ENCODE measurements at regions not wholly inside any gene's neighbourhood (a gene's known extent, or its start where the extent isn't known, plus 50 kb on each side); places are given as distances from the start of the nearest gene placed in this dataset.
A peak's percentile ranks its signal among the peaks of the same experiment; 100 is the strongest.
"Not testable (repeated sequence)": the region's sequence is repeated elsewhere in the genome, so short reads cannot be mapped to it uniquely, and the experiment has no call there.

DNA sequence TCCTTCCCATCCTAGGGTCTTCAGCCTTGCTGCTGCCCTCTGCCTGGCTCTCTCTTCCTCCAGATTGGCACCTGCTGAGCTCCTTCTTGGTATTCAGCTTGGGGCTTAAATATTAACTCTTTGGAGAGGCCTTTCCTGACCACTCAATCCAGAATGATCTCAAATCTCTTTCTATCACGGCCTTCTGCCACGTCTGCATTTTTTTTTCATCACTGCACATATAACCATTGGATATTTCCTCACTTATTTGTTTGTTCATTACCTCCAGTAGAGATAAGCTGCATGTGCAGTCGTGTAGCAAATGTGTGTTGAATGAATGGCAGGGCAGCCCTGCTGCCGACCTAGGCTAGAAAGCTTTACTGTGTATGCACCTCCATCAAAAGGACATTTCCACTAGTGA, 51.6 kb upstream of the MPP7 start:
- no peak for DNase-seq

- DNase-seq: no peak
Observed at GRCh38 chr10:28355376-28355775, 52.5 kb upstream of the MPP7 start.

DNA sequence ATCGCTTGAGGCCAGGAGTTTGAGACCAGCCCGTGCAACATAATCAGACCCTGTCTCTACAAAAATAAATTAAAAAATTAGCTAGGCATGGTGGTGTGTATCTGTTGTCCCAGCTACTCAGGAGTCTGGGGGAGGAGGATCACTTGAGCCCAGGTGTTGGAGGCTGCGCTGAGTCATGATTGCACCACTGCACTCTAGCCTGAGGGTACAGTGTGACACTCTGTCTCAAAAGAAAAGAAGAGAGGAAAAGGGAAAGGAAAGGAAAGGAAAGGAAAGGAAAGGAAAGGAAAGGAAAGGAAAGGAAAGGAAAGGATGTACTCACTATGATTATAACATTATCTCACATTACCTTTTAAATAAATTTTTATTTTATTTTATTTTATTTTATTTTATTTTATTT, 56.5 kb upstream of the MPP7 start:
- DNase-seq: no peak

- no peak for DNase-seq
Observed at GRCh38 chr10:28360175-28360574, 57.3 kb upstream of the MPP7 start.

DNA sequence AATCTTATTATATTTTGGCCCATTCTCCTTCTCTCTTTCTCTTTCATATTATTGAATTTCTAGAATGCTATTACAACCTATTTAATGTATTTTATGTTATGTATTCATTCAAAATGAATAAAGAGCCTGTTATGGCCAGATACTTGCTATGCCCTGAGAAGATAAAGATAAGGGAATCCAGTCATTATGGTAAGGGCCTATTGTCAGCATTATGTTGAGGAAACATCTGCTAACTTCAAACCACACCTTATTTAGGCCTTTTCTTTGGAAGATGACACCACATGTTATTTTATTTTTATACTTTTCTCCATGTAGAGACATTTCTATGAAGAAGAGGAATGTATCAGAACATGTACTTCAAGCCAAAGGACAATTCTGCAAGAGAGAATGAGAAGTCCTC, 60.5 kb upstream of the MPP7 start:
- no peak for DNase-seq

DNA sequence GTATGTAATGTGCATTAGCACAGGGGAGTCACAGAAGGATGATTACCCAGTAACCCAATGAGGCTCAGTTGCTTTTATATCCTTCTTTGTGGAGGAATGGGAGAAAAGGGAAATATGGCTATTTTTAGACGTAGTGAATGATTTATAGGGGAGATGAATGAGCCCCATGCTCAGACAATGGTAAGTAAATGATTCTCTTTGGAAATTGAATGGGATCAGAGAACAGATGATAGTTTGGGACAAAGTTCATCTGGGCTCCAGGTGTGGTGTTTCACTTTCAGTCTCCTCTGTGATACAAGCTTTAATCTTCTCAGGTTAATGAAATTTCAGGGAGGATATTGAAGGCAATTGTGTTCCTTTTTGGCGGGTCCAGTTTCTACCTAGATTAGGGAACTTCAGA, 63.0 kb upstream of the MPP7 start:
- no peak for DNase-seq

- DNase-seq: no peak
Observed at GRCh38 chr10:28366994-28367393, 64.1 kb upstream of the MPP7 start.

DNA sequence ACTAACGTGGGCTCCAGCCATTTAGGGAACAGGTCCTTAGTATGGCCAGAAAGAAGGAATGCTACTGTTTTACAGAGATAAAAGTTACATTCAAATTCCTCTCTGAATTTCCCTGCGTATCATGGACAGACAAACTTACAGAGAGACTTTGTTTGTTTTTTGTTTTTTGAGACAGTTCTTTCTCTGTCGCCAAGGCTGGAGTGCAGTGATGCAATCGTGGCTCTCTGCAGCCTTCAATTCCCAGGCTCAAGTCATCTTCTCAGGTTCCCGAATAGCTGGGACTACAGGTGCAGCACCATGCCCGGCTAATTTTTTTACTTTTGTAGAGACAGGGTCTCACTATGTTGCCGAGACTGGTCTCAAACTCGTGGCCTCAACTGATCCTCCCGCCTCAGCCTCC, 64.5 kb upstream of the MPP7 start:
- no peak for DNase-seq

DNA sequence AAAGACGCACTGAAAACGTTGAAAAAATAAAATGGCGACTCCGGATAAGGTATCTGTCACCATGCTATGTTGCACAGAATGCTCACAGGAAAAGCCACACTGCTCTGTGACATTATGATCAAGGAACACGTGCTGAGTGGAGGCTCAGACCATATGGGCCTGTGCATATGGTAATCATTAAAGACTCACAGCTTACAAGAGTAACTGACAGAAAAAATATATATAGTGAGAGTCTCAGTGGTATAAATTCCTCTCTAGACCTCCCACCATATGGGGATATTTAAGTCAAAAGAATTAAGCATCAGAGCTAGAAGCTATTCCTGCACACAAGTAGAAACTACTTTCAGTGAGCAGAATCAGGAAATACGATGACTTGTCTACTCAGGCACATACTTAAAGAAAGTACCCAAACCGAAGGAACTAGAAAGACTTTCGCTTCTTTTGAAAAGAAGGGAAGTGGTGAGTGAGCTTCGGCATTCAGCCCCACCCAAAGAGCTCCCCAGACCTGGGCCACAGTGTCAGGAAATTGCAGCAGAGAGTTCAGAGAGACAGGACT, 65.1 kb upstream of the MPP7 start:
- no peak for DNase-seq

DNA sequence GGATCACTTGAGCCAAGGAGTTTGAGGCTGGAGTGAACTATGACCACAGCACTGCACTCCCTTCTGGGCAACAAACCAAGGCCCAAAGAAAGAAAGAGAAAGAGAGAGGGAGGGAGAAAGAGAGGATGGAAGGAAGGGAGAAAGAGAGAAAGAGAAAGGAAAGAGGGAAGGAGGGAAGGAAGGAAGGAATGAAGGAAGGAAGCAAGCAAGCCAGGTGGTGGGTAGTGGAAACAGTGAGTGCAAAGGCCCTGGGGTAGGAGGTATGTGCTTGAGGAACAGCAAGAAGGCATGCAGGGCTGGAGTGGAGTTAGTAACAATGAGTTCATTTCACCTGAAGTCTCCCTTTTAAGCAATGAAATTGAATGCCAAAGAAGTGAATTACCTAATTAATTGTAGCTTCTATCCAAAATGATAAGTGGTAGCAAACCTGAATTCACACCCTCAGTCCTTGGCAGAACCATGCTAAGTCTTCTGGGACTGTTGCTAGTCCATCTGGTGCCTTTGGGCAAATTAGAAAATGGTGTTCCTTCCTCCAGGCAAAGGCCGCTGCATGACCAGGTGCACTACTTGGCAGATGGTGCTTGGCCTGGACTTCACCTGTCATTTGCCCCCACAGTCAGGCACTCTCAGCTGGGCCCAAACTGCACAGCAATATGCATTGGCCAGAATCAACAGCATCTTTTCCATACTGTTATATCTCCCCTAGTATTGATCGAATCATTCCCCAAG, 67.4 kb upstream of the MPP7 start:
- no peak for DNase-seq

- not testable (repeated sequence) for DNase-seq
Observed at GRCh38 chr10:28371638-28372037, 68.8 kb upstream of the MPP7 start.

GRCh38 chr10:28374036-28374435, 71.2 kb upstream of the MPP7 start:
- DNase-seq: no peak

- no peak for DNase-seq
Observed at GRCh38 chr10:28375399-28376354, 72.8 kb upstream of the MPP7 start.

DNA sequence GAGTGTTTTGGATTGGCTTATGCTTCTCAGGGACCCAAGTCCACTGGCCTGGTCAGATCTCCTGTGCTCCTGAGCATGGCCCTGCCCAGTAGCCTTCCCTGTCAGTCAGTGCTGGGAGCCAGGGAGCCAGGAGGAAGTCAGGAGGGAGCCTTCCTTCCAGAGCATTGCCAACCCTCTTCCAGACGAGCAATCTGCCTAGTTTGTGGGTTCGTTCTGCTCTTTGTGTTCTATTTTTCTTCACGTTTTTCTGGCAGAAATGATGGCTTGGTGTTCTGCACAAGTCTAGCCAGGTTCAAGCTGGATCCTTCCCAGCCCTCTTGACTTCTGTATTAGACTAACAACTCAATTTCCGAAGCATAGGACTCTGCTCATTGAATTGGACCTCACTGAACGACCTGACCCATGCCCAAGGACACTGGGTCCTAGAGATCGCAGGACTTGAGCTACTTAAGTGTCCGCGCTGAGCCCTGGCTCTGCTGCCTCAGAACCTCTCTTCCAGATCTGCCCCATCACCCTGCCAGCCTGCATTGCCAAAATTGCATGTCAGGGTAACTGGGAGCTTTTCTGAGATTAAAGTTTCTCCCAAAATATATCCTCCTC, 76.2 kb upstream of the MPP7 start:
- DNase-seq: no peak

- DNase-seq: no peak
Observed at GRCh38 chr10:28381466-28381865, 78.6 kb upstream of the MPP7 start.

DNA sequence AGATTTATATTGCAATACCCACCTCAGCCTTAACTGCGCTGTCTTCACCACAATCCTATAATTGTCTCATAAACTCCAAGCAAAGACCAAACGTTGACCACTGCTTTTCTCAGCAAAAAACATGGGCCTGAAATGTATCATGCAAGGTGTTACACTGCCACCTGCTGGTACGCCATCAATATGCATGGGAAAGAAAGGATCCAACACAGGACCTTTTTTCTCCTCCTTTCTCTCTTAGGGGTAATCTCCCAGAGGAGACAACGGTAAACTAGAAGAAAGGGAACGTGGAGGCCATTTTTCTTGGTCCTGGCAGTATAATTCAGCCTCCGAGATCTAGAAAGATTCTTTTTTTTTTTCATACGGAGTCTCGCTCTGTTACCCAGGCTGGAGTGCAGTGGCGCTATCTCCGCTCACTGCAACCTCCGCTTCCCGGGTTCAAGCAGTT, 79.1 kb upstream of the MPP7 start:
- peak; percentile 64 to 81 for DNase-seq

DNA sequence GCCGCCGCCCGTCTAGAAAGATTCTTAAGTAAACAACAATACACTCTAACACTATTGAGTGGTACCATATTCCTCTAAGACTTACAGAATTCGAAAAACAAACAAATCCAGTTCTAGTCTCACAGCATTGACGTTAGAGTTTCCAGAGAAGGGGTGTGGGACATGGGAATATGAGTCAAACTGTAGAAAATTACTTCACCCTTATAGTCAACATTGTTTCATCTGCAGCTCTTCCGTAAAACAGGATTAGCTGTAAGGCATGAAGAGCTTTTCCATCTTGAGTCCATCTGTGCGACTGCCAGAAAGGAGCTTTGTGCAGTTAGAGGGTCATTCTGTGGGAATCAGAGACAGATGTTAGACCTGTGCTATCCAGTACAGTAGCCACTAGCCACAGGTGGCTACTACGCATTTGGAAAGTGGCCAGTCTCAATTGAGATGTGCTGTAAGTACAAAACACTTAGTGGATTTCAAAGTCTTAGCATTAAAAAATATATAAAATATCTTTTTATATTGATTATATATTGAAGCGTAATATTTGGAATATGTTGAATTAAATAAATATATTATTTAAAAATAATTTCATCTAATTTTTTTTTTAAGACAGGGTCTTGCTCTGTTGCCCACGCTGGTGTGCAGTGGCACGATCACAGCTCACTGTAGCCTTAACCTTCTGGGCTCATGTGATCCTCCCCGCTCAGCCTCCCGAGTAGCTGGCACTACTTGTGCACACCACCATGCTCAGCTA, 79.8 kb upstream of the MPP7 start:
- no peak for DNase-seq

- no peak for DNase-seq
Observed at GRCh38 chr10:28384557-28384956, 81.7 kb upstream of the MPP7 start.

DNA sequence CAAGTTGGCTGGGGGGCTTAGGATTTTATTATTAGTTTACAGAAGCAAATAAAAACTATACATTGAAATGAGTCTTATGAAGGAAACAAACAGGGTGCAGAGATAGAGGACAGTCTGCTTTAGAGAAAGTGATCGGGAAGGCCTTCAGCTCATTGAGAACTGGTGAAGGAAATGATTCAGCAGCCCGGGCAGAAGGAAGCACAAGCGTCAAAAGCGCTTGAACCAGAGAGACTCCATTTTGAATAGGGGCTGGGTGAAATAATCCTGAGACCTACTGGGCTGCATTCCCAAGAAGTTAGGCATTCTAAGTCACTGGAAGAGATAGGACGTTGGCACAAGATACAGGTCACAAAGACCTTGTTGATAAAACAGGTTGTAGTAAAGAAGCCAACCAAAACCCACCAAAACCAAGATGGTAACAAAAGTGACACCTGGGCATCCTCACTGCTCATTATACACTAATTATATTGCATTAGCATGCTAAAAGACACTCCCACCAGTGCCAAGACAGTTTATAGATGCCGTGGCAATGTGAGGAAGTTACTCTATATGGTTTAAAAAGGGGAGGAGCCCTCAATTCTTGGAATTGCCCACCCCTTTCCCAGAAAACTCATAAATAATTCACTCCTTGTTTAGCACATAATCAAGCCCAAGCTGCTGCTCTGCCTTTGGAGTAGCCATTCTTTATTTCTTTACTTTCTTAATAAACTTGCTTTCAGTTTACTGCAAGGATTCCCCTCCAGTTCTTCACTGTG, 83.1 kb upstream of the MPP7 start:
- no peak for DNase-seq

DNA sequence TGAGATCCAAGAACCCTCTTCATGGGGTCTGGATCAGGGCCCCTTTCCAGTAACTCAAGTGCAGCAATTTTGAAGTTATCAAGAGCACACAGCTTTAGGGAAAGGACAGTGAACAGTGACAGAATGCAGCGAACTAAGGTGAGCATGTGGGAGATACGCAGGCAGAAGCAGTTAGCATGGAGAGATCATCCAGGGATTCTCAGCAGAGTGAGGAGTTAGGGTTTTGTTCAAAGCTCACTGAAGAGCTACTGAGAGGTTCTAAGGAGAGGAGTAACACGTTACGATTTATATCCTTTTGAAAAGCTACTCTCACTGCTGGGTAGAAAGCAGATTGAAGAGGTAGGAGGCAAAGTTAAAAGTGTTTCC, 83.6 kb upstream of the MPP7 start:
- no peak for DNase-seq

DNA sequence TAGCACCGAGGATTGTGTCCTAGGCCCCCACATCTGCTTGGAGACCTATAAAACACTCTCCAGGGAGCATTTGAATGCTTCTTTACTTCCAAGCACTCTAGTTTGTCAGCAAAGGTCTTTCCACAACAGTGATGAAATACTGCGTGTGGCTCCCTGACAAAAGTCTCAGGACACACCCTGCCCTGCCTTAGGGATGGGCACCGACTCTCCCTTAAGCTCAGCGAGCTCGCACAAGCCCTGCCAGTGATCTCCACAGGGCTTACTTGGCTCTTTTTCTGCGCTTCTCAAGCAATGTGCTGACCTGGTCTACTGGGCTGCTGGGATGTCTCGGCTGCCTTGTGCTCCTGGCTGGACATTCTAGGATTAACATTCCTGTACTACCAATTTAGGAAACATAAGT, 84.3 kb upstream of the MPP7 start:
- no peak for DNase-seq

DNA sequence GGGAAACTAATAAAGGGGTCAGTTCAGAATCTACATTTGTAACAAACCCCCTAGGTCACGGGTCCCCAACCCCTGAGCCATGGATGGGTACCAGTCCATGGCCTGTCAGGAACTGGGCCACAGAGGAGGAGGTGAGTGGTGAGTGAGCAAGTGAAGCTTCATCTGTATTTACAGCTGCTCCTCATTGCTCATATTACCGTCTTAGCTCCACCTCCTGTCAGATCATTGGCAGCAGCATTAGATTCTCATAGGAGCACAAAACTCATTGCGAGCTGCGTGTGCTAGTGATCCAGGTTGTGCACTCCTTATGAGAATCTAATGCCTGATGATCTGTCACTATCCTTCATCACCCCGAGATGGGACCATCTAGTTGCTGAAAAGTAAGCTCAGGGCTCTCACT, 88.4 kb upstream of the MPP7 start:
- DNase-seq: no peak

All from SHP77 (cell line).